K562 (cell line): ENCODE measurements at regions not wholly inside any gene's neighbourhood (a gene's known extent, or its start where the extent isn't known, plus 50 kb on each side); places are given as distances from the start of the nearest gene placed in this dataset.
"Not testable (repeated sequence)": the region's sequence is repeated elsewhere in the genome, so short reads cannot be mapped to it uniquely, and the experiment has no call there.

Source experiments
- ATAC-seq: fragments of 200-7000 bp; cut with Tn5 transposase; 3 replicates; pipeline ENCODE4 v1.9.1; 2020; ENCODE audit warnings: moderate library complexity
- BruUV-seq: library from RNA; stranded (reverse); fragments of 400-500 nt; replicated peaks from 2 replicates; lab custom pipeline; 2021; lab: Mats Ljungman, UMichigan
- CTCF ChIA-PET: fragments of 300-600 bp; formaldehyde crosslinking; extraction: SDS; loops from one replicate; lab custom pipeline; 2021; ENCODE audit warnings: low intra/inter-chr PET ratio; lab: Yijun Ruan, JAX
- POLR2A ChIA-PET: fragments of 300-600, 350-650 bp; sonication (Branson Sonifier 250); formaldehyde crosslinking; extraction: SDS; loops from one replicate; lab custom pipeline; 2021; ENCODE audit warnings: antibody characterized with exemption, inconsistent platforms; lab: Yijun Ruan, JAX
- DNase-seq, 4 experiments: peaks; one replicate each; pipeline versions ENCODE4 v3.0.0 to v3.0.0-alpha.2; 2011 to 2018; ENCODE audit warnings: low spot score in 3 of 4, mixed read lengths in 3 of 4; ENCODE audit errors: extremely low read depth in 1 of 4
- FAIRE-seq: peaks from 2 replicates; lab custom pipeline; 2011; peaks lifted over from hg19 to GRCh38; lab: Jason Lieb, UNC
- H2AFZ ChIP-seq: 2 replicates; pipeline ENCODE4 v1.6.0; 2011; ENCODE audit warnings: low read depth, low read length, control low read depth, inconsistent platforms
- H3K27ac ChIP-seq: fragments of 200-600 bp; 3 replicates; pipeline ENCODE4 v1.8.0; 2011; ENCODE audit warnings: low read depth, mild to moderate bottlenecking, control low read depth, inconsistent platforms, low read length, moderate library complexity, mixed read lengths; ENCODE audit errors: extremely low read depth
- H3K27me3 ChIP-seq, 2 experiments: fragments of 300-600 bp in 1 of 2; 2 replicates in 1 of 2; 3 replicates in 1 of 2; pipeline versions ENCODE4 v1.6.0 to v1.8.0; 2011; ENCODE audit warnings: inconsistent platforms in 2 of 2, low read length in 2 of 2, mild to moderate bottlenecking in 1 of 2, mixed read lengths in 1 of 2, moderate library complexity in 1 of 2; ENCODE audit not compliant: control insufficient read depth in 2 of 2, insufficient read depth in 2 of 2
- H3K36me3 ChIP-seq: fragments of 300-600 bp; 3 replicates; pipeline ENCODE4 v1.8.0; 2011; ENCODE audit warnings: mild to moderate bottlenecking, low read length, inconsistent platforms; ENCODE audit not compliant: control insufficient read depth, insufficient read depth
- H3K4me1 ChIP-seq, 2 experiments: fragments of 200-600 bp in 1 of 2; replicated peaks in 1 of 2; 2 replicates in 1 of 2; 3 replicates in 1 of 2; pipeline versions ENCODE4 v1.5.1 to v1.8.0; 2011; ENCODE audit warnings: inconsistent platforms in 2 of 2, low read length in 2 of 2, mild to moderate bottlenecking in 1 of 2, mixed read lengths in 1 of 2, moderate library complexity in 1 of 2; ENCODE audit not compliant: control insufficient read depth in 2 of 2, insufficient read depth in 2 of 2
- H3K4me2 ChIP-seq: 2 replicates; pipeline ENCODE4 v1.6.1; 2011; ENCODE audit warnings: low read length, control low read depth, inconsistent platforms, mixed read lengths; ENCODE audit not compliant: insufficient read depth
- H3K4me3 ChIP-seq: fragments of 200-600 bp; sonication (generic), shearing (Covaris generic); 2 replicates; pipeline ENCODE4 v1.5.1; 2016; ENCODE audit warnings: control low read depth, inconsistent platforms
- H3K79me2 ChIP-seq: fragments of 200-600 bp; 3 replicates; pipeline ENCODE4 v1.8.0; 2011; ENCODE audit warnings: low read length, inconsistent platforms; ENCODE audit not compliant: control insufficient read depth, insufficient read depth
- H3K9ac ChIP-seq, 2 experiments: 2 replicates each; pipeline versions ENCODE4 v1.6.0 to v1.6.1; 2011; ENCODE audit warnings: low read depth in 2 of 2, low read length in 2 of 2, control low read depth in 1 of 2, inconsistent platforms in 1 of 2, mild to moderate bottlenecking in 1 of 2, mixed read lengths in 1 of 2; ENCODE audit not compliant: insufficient read depth in 1 of 2
- H3K9me1 ChIP-seq: one replicate; pipeline ENCODE4 v1.6.0; 2011; ENCODE audit warnings: inconsistent platforms, mild to moderate bottlenecking, low read length, moderate library complexity; ENCODE audit not compliant: control insufficient read depth, insufficient read depth
- H3K9me3 ChIP-seq: replicated peaks from 2 replicates; pipeline ENCODE4 v1.5.1; 2011; ENCODE audit warnings: low read depth, low read length, inconsistent platforms; ENCODE audit not compliant: control insufficient read depth, insufficient read depth
- H4K20me1 ChIP-seq: replicated peaks from 2 replicates; pipeline ENCODE4 v1.6.1; 2011; ENCODE audit warnings: low read length, inconsistent platforms, mixed read lengths; ENCODE audit not compliant: control insufficient read depth, insufficient read depth
- NFIC ChIP-seq: fragments of 450-650 bp; IDR thresholded peaks from 2 replicates; pipeline ENCODE4 v1.6.1; 2017; ENCODE audit warnings: mild to moderate bottlenecking, inconsistent platforms
- WGBS: fragments of 100-300 bp; shearing (Covaris generic); methylation state at CpG from one replicate; pipeline ENCODE4 v1.1.6; 2016; ENCODE audit warnings: low coverage, mixed read lengths; ENCODE audit not compliant: insufficient coverage; ENCODE audit errors: missing lambda C conversion rate; 5-methylcytosine and 5-hydroxymethylcytosine counted together
- in situ Hi-C: fragments of 300-500 bp; cut with MboI; formaldehyde crosslinking; loops from 4 replicates; pipeline ENCODE4 v1.15.0; 2018; ENCODE audit warnings: inconsistent platforms, mixed read lengths
- intact Hi-C: fragments of 100-400 bp; cut with micrococcal nuclease; formaldehyde crosslinking; loops from 2 replicates; pipeline ENCODE4 v1.14.2; 2022

DNA sequence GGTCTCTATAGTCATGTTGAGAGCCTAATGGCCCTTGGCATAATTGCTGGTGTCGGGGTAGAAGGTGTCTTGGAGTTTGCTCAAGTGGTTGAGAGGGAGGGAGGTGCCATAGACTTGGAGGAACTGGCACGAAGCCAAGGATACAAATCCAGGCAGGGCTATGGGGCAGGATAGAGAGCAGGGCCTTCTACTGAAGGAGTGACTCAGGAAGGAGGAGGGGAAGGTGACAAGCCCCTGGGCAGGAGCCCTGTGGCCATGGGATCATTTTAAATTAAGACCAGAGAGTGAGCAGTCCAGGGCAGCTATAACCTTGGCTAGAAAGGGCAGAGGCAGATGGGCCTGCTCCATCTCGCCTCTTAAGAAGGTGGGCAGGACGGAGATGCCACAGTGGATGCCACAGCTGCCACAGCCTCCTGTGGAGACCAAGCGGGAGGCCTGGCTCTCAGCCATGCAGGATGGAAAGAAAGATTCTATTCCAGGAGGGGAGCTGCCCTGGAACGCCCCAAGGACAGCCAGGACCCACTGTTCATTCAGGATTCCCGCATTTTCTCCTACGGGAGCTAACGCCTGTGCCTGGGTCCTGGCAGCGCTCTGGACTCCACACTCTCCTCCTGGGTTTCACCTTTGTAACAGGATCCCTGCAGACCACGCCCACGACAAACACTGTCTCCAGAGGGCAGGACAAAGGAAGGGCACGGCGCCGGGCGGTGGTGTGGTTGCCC lies 189.6 kb downstream of the KLRB1 start:
- in situ Hi-C loops = loop anchor here (5.0 kb wide), 1 partner anchor 106 kb away; no protein-coding TSS in a partner anchor
- DNase-seq, H2AFZ ChIP-seq, intact Hi-C loops, H3K36me3 ChIP-seq, H3K4me1 ChIP-seq, CTCF ChIA-PET, FAIRE-seq, H3K79me2 ChIP-seq, H3K4me2 ChIP-seq, H3K4me3 ChIP-seq, ATAC-seq, BruUV-seq, POLR2A ChIA-PET, H3K9me3 ChIP-seq, H3K27me3 ChIP-seq, H3K9me1 ChIP-seq, H3K9ac ChIP-seq, H4K20me1 ChIP-seq, H3K27ac ChIP-seq: not testable (repeated sequence)
- WGBS = 87% methylated on average over 3 of the region's 16 CpGs
- TF ChIP-seq NFIC = peak; percentile 62

DNA sequence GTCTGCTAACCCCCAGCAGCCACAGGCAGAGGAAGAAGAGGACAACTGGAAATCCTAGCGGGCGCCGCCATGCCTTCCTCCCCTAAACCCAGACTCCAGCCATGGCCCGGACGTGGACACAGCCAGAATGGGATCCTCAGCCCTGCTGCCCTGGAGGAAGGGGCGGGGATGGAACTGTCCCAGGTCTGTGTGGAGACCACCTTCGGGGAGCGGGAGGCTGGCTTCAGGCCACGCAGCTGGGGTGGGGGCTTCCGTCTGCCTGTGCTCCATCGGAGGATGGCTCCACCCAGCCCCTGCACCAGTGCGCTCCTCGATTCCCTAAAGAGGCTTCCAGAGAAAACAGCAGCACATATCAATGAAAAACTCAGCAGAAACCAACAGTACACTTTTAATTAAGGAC lies 190.4 kb downstream of the KLRB1 start:
- H2AFZ ChIP-seq, H3K79me2 ChIP-seq, DNase-seq, H3K9me1 ChIP-seq, H3K4me3 ChIP-seq, intact Hi-C loops, POLR2A ChIA-PET, H3K27me3 ChIP-seq, H3K36me3 ChIP-seq, BruUV-seq, ATAC-seq, FAIRE-seq, H3K4me2 ChIP-seq, H4K20me1 ChIP-seq, H3K9ac ChIP-seq, H3K27ac ChIP-seq, CTCF ChIA-PET, H3K4me1 ChIP-seq, H3K9me3 ChIP-seq: not testable (repeated sequence)
- WGBS = no CpG with 5 or more reads among the region's 13 CpGs
- in situ Hi-C loops = loop anchor here (5.0 kb wide), 1 partner anchor 105 kb away; no protein-coding TSS in a partner anchor
